ENCODE measurements at regions not wholly inside any gene's neighbourhood (a gene's known extent, or its start where the extent isn't known, plus 50 kb on each side); places are given as distances from the start of the nearest gene placed in this dataset.

GRCh38 chr5:117494188-117494587 lies 919.6 kb upstream of the SEMA6A start:
- DNase-seq (ENCODE audit: unreplicated experiment), result no peak
- no peaks in the 10 kb centered on the region for H3K36me3 Mint-ChIP-seq (ENCODE audit: insufficient read depth, unreplicated experiment)
- intact Hi-C loops (cut with micrococcal nuclease), result loop anchor here (10.0 kb wide), 1 partner anchor 939 kb away; no protein-coding TSS in a partner anchor

GRCh38 chr5:117488976-117489500 lies 914.4 kb upstream of the SEMA6A start:
- no peaks in the 10 kb centered on the region for H3K36me3 Mint-ChIP-seq (ENCODE audit: insufficient read depth, unreplicated experiment)
- DNase-seq (ENCODE audit: unreplicated experiment), result no peak
- no peak overlapping the region for H3K27ac Mint-ChIP-seq (ENCODE audit: low read depth, unreplicated experiment)
- no peaks in the 10 kb centered on the region for H3K9me3 Mint-ChIP-seq (ENCODE audit: unreplicated experiment)
- no peaks in the 10 kb centered on the region for H3K27me3 Mint-ChIP-seq (ENCODE audit: insufficient read depth, unreplicated experiment)
- BruUV-seq (replicated peaks), result no TSS peak
- no peaks in the 10 kb centered on the region for H3K4me1 Mint-ChIP-seq (ENCODE audit: insufficient read depth, unreplicated experiment)
- intact Hi-C loops (cut with micrococcal nuclease), result no loop called here
- TF ChIP-seq CTCF (IDR thresholded peaks at IDR 0.05; ENCODE audit: unreplicated experiment), result no peak
- CTCF ChIA-PET, result interaction anchor here (0.8 kb wide), 1 partner anchor 932 kb away, joined by 3 read pairs; no protein-coding TSS in a partner anchor
- H3K4me3 Mint-ChIP-seq (ENCODE audit: unreplicated experiment), result no peak overlapping the region
- POLR2A ChIA-PET, result no interaction called here

More at GRCh38 chr5:117494188-117494587, 919.6 kb upstream of the SEMA6A start:
- Mint-ChIP-seq H3K4me3 (ENCODE audit: unreplicated experiment) (no peak overlapping the region), H3K4me1 (ENCODE audit: insufficient read depth, unreplicated experiment) (no peaks in the 10 kb centered on the region), H3K27me3 (ENCODE audit: insufficient read depth, unreplicated experiment) (no peaks in the 10 kb centered on the region), H3K27ac (ENCODE audit: low read depth, unreplicated experiment) (no peak overlapping the region), H3K9me3 (ENCODE audit: unreplicated experiment) (no peaks in the 10 kb centered on the region)
- no peak for TF ChIP-seq CTCF (IDR thresholded peaks at IDR 0.05; ENCODE audit: unreplicated experiment)
- BruUV-seq (replicated peaks), result no TSS peak
- POLR2A ChIA-PET, result no interaction called here
- CTCF ChIA-PET, result interaction anchor here (0.9 to 1.4 kb wide), 3 partner anchors 15 to 937 kb away, joined by 3 to 6 read pairs (median 4); no protein-coding TSS in a partner anchor

- no TSS peak for BruUV-seq (replicated peaks)
- H3K36me3 Mint-ChIP-seq (ENCODE audit: insufficient read depth, unreplicated experiment), result no peaks in the 10 kb centered on the region
- H3K9me3 Mint-ChIP-seq (ENCODE audit: unreplicated experiment), result no peaks in the 10 kb centered on the region
- H3K27ac Mint-ChIP-seq (ENCODE audit: low read depth, unreplicated experiment), result no peak overlapping the region
- POLR2A ChIA-PET, result no interaction called here
- H3K4me1 Mint-ChIP-seq (ENCODE audit: insufficient read depth, unreplicated experiment), result no peaks in the 10 kb centered on the region
- no peak for DNase-seq (ENCODE audit: unreplicated experiment)
- TF ChIP-seq CTCF (IDR thresholded peaks at IDR 0.05; ENCODE audit: unreplicated experiment), result no peak
- no peaks in the 10 kb centered on the region for H3K27me3 Mint-ChIP-seq (ENCODE audit: insufficient read depth, unreplicated experiment)
- no peak overlapping the region for H3K4me3 Mint-ChIP-seq (ENCODE audit: unreplicated experiment)
- CTCF ChIA-PET, result interaction anchor here (0.6 to 0.9 kb wide), 2 partner anchors 346 to 1017 kb away, joined by 3 to 4 read pairs; no protein-coding TSS in a partner anchor
- intact Hi-C loops (cut with micrococcal nuclease), result no loop called here
These were observed 912.9 kb upstream of the SEMA6A start for GRCh38 chr5:117487556-117487955.

GRCh38 chr5:117486879-117487391 lies 912.3 kb upstream of the SEMA6A start:
- no peak overlapping the region for H3K27ac Mint-ChIP-seq (ENCODE audit: low read depth, unreplicated experiment)
- TF ChIP-seq CTCF (IDR thresholded peaks at IDR 0.05; ENCODE audit: unreplicated experiment), result no peak
- DNase-seq (ENCODE audit: unreplicated experiment), result peak; percentile 10
- H3K4me3 Mint-ChIP-seq (ENCODE audit: unreplicated experiment), result no peak overlapping the region
- CTCF ChIA-PET, result interaction anchor here (0.9 kb wide), 1 partner anchor 345 kb away, joined by 3 read pairs; no protein-coding TSS in a partner anchor
- no peaks in the 10 kb centered on the region for H3K27me3 Mint-ChIP-seq (ENCODE audit: insufficient read depth, unreplicated experiment)
- no peaks in the 10 kb centered on the region for H3K9me3 Mint-ChIP-seq (ENCODE audit: unreplicated experiment)
- H3K4me1 Mint-ChIP-seq (ENCODE audit: insufficient read depth, unreplicated experiment), result no peaks in the 10 kb centered on the region
- H3K36me3 Mint-ChIP-seq (ENCODE audit: insufficient read depth, unreplicated experiment), result no peaks in the 10 kb centered on the region
- BruUV-seq (replicated peaks), result no TSS peak
- POLR2A ChIA-PET, result no interaction called here
- intact Hi-C loops (cut with micrococcal nuclease), result no loop called here
